Mucosa of descending colon (tissue), 3 donors: ENCODE measurements at regions not wholly inside any gene's neighbourhood (a gene's known extent, or its start where the extent isn't known, plus 50 kb on each side); places are given as distances from the start of the nearest gene placed in this dataset.

ENCODE experiments used
- ATAC-seq: fragments of 200-7000 bp; cut with Tn5 transposase; one replicate; pipeline ENCODE4 v1.9.1; 2020; ENCODE audit warnings: mild to moderate bottlenecking, moderate library complexity
- DNase-seq, 3 donors: peaks; one replicate each; pipeline ENCODE4 v3.0.0-alpha.2; 2020
- H3K36me3 ChIP-seq: fragments of 200-600 bp; one replicate; pipeline ENCODE4 v1.8.0; 2021; ENCODE audit warnings: low read depth, mild to moderate bottlenecking
- H3K4me1 ChIP-seq: fragments of 200-600 bp; one replicate; pipeline ENCODE4 v1.8.0; 2021; ENCODE audit warnings: low read depth, mild to moderate bottlenecking
- H3K4me3 ChIP-seq: fragments of 200-600 bp; one replicate; pipeline ENCODE4 v1.8.0; 2021; ENCODE audit warnings: mild to moderate bottlenecking
- H3K9me3 ChIP-seq: fragments of 200-600 bp; one replicate; pipeline ENCODE4 v1.8.0; 2021; ENCODE audit warnings: mild to moderate bottlenecking
- CTCF ChIP-seq: fragments of 200-600 bp; IDR thresholded peaks from one replicate; pipeline ENCODE4 v1.8.0; 2022; ENCODE audit warnings: antibody characterized with exemption, mild to moderate bottlenecking
- intact Hi-C, 2 donors: fragments of 100-400 bp; cut with DNase I in 1 of 2; cut with micrococcal nuclease in 1 of 2; formaldehyde crosslinking; loops; one replicate each; pipeline versions ENCODE4 v1.11.0 to v1.11.1; 2022; cut with DNase I, micrococcal nuclease
- donor health status: DM: no; HTN: no; CAD: no; lungs with moderate emphysema.
- donor health status: DM: no; HTN: no; CAD: no.
- donor health status: DM: no; HTN: yes; CAD: no.

GRCh38 chr13:21800837-21801616 is 130.2 kb downstream of the FGF9 start:
- H3K4me1 ChIP-seq = no peaks in the 10 kb centered on the region
- no peak overlapping the region for H3K4me3 ChIP-seq
- DNase-seq (no peak), ATAC-seq (peak; percentile 86)
- TF ChIP-seq CTCF = no peak
- intact Hi-C loops = no loop called here
- H3K9me3 ChIP-seq = no peaks in the 10 kb centered on the region
- H3K36me3 ChIP-seq = no peaks in the 10 kb centered on the region

GRCh38 chr13:21805733-21806132 is 134.9 kb downstream of the FGF9 start:
- Histone ChIP-seq H3K4me3 (no peak overlapping the region), H3K4me1 (no peaks in the 10 kb centered on the region), H3K36me3 (no peaks in the 10 kb centered on the region), H3K9me3 (no peaks in the 10 kb centered on the region)
- ATAC-seq = no peak
- intact Hi-C loops = no loop called here
- no peak for DNase-seq
- TF ChIP-seq CTCF = no peak

GRCh38 chr13:21812192-21812626 is 141.3 kb downstream of the FGF9 start:
- Histone ChIP-seq H3K9me3 (no peaks in the 10 kb centered on the region), H3K36me3 (no peaks in the 10 kb centered on the region), H3K4me1 (no peaks in the 10 kb centered on the region), H3K4me3 (no peak overlapping the region)
- no peak for ATAC-seq
- no peak for TF ChIP-seq CTCF
- intact Hi-C loops = no loop called here
- DNase-seq = no peak

GRCh38 chr13:21813110-21813509 is 142.2 kb downstream of the FGF9 start:
- intact Hi-C loops = no loop called here
- no peak for TF ChIP-seq CTCF
- no peaks in the 10 kb centered on the region for H3K4me1 ChIP-seq
- no peaks in the 10 kb centered on the region for H3K36me3 ChIP-seq
- H3K9me3 ChIP-seq = no peaks in the 10 kb centered on the region
- DNase-seq (no peak), ATAC-seq (no peak)
- H3K4me3 ChIP-seq = no peak overlapping the region

GRCh38 chr13:21813844-21814243 is 143.0 kb downstream of the FGF9 start:
- Histone ChIP-seq H3K9me3 (no peaks in the 10 kb centered on the region), H3K4me3 (no peak overlapping the region), H3K36me3 (no peaks in the 10 kb centered on the region), H3K4me1 (no peaks in the 10 kb centered on the region)
- intact Hi-C loops = no loop called here
- TF ChIP-seq CTCF = no peak
- ATAC-seq = peak; percentile 52
- no peak for DNase-seq

- no peak for TF ChIP-seq CTCF
- no peak for DNase-seq
- no peak for ATAC-seq
- Histone ChIP-seq H3K36me3 (no peaks in the 10 kb centered on the region), H3K4me3 (no peak overlapping the region), H3K9me3 (no peaks in the 10 kb centered on the region), H3K4me1 (no peaks in the 10 kb centered on the region)
- intact Hi-C loops = no loop called here
These were observed 143.7 kb downstream of the FGF9 start for GRCh38 chr13:21814604-21815003.
